Liver (tissue), 7 donors: ENCODE measurements at regions not wholly inside any gene's neighbourhood (a gene's known extent, or its start where the extent isn't known, plus 50 kb on each side); places are given as distances from the start of the nearest gene placed in this dataset.

ENCODE experiments used
- DNase-seq: peaks from one replicate; pipeline ENCODE4 v3.0.0-alpha.2; 2017; ENCODE audit warnings: low spot score
- H3K27ac ChIP-seq, 2 donors: one replicate each; pipeline ENCODE4 v1.7.0; 2013; ENCODE audit warnings: inconsistent platforms in 2 of 2, low read length in 2 of 2, control low read depth in 1 of 2, low read depth in 1 of 2, mild to moderate bottlenecking in 1 of 2
- H3K27me3 ChIP-seq, 4 donors: one replicate each; pipeline versions ENCODE4 v1.6.1 to v1.7.0; 2013; ENCODE audit warnings: low read length in 3 of 4, inconsistent platforms in 1 of 4, mild to moderate bottlenecking in 1 of 4, moderate library complexity in 1 of 4; ENCODE audit not compliant: control insufficient read depth in 4 of 4, insufficient read depth in 4 of 4
- H3K36me3 ChIP-seq, 4 donors: one replicate each; pipeline versions ENCODE4 v1.6.1 to v1.7.0; 2013; ENCODE audit warnings: low read length in 3 of 4, mild to moderate bottlenecking in 3 of 4, low read depth in 1 of 4, moderate library complexity in 1 of 4; ENCODE audit not compliant: control insufficient read depth in 4 of 4, insufficient read depth in 3 of 4
- H3K4me1 ChIP-seq, 4 donors: one replicate each; pipeline versions ENCODE4 v1.6.1 to v1.7.0; 2013; ENCODE audit warnings: low read length in 3 of 4, mild to moderate bottlenecking in 3 of 4, moderate library complexity in 1 of 4; ENCODE audit not compliant: control insufficient read depth in 4 of 4, insufficient read depth in 4 of 4
- H3K4me3 ChIP-seq, 3 donors: one replicate each; pipeline versions ENCODE4 v1.6.1 to v1.7.0; 2013; ENCODE audit warnings: low read length in 3 of 3, control low read depth in 1 of 3, low read depth in 1 of 3, mild to moderate bottlenecking in 1 of 3
- H3K9ac ChIP-seq, 2 donors: one replicate each; pipeline ENCODE4 v1.7.0; 2013; ENCODE audit warnings: low read length in 2 of 2, mild to moderate bottlenecking in 2 of 2, moderate library complexity in 2 of 2, control low read depth in 1 of 2, low read depth in 1 of 2
- H3K9me3 ChIP-seq, 4 donors: one replicate each; pipeline versions ENCODE4 v1.6.1 to v1.7.0; 2013; ENCODE audit warnings: low read length in 3 of 4; ENCODE audit not compliant: control insufficient read depth in 4 of 4
- ATF3 ChIP-seq: IDR thresholded peaks from 2 replicates; pipeline ENCODE4 v1.6.1; 2016; ENCODE audit warnings: antibody characterized with exemption
- FOXA1 ChIP-seq: IDR thresholded peaks from 2 replicates; pipeline ENCODE4 v1.6.1; 2016; ENCODE audit warnings: antibody characterized with exemption
- FOXA2 ChIP-seq: IDR thresholded peaks from 2 replicates; pipeline ENCODE4 v1.6.1; 2016; ENCODE audit warnings: antibody characterized with exemption
- GABPA ChIP-seq, 2 donors: IDR thresholded peaks in 1 of 2; conservative IDR thresholded peaks in 1 of 2; 2 replicates each; pipeline ENCODE4 v1.6.1; 2016; ENCODE audit warnings: antibody characterized with exemption in 2 of 2, mild to moderate bottlenecking in 1 of 2, moderate library complexity in 1 of 2
- HNF4G ChIP-seq: IDR thresholded peaks from 2 replicates; pipeline ENCODE4 v1.6.1; 2016; ENCODE audit warnings: antibody characterized with exemption
- MAX ChIP-seq: IDR thresholded peaks from 2 replicates; pipeline ENCODE4 v1.6.1; 2016; ENCODE audit warnings: antibody characterized with exemption
- NR2F2 ChIP-seq: IDR thresholded peaks from 2 replicates; pipeline ENCODE4 v1.6.1; 2016; ENCODE audit warnings: antibody characterized with exemption
- REST ChIP-seq: IDR thresholded peaks from 2 replicates; pipeline ENCODE4 v1.6.1; 2016; ENCODE audit warnings: antibody characterized with exemption, mild to moderate bottlenecking
- RXRA ChIP-seq, 2 donors: IDR thresholded peaks; 2 replicates each; pipeline ENCODE4 v1.6.1; 2017 to 2018; ENCODE audit warnings: antibody characterized with exemption in 2 of 2, mild to moderate bottlenecking in 1 of 2
- SP1 ChIP-seq: IDR thresholded peaks from 2 replicates; pipeline ENCODE4 v1.6.1; 2018; ENCODE audit warnings: antibody characterized with exemption, mild to moderate bottlenecking
- TAF1 ChIP-seq: conservative IDR thresholded peaks from 2 replicates; pipeline ENCODE4 v1.6.1; 2016; ENCODE audit warnings: antibody characterized with exemption, mild to moderate bottlenecking
- ZBTB33 ChIP-seq: IDR thresholded peaks from 2 replicates; pipeline ENCODE4 v1.6.1; 2016; ENCODE audit warnings: antibody characterized with exemption
- WGBS: extraction: QIAGEN DNeasy Blood & Tissue Kit; methylation state at CpG from one replicate; pipeline ENCODE4 v1.1.7; 2013; 5-methylcytosine and 5-hydroxymethylcytosine counted together
- donor health status: healthy.
- donor health status: healthy.
- donor health status: healthy.
- donor health status: healthy.

- no peak for DNase-seq
- Histone ChIP-seq H3K27me3 (no peaks in the 10 kb centered on the region), H3K27ac (no peak overlapping the region), H3K9me3 (no peaks in the 10 kb centered on the region), H3K4me1 (no peaks in the 10 kb centered on the region), H3K36me3 (no peaks in the 10 kb centered on the region), H3K9ac (no peak overlapping the region), H3K4me3 (no peak overlapping the region)
- WGBS: 86% methylated on average over 3 of the region's 3 CpGs
- no peak for TF ChIP-seq TAF1
Measured at GRCh38 chr6:140289186-140289585, 914.7 kb upstream of the CITED2 start.

- Histone ChIP-seq H3K4me1 (peaks cover 0 to 5% (median 0%) of the 10 kb centered on the region in 4 donors), H3K9me3 (no peaks in the 10 kb centered on the region), H3K27me3 (no peaks in the 10 kb centered on the region), H3K27ac (no peak overlapping the region), H3K9ac (no peak overlapping the region), H3K4me3 (no peak overlapping the region), H3K36me3 (no peaks in the 10 kb centered on the region)
- 96% methylated on average over 1 of the region's 1 CpG for WGBS
- TF ChIP-seq ATF3 (no peak), FOXA1 (no peak), ZBTB33 (no peak), TAF1 (no peak), NR2F2 (no peak), RXRA (IDR thresholded peaks at IDR 0.05) (no peak), GABPA (IDR thresholded peaks at IDR 0.05 in 1 of 2, conservative IDR thresholded peaks at IDR 0.05 in 1 of 2) (no peak), HNF4G (no peak), FOXA2 (no peak), REST (no peak)
- no peak for DNase-seq
Measured at GRCh38 chr6:140285998-140286690, 911.7 kb upstream of the CITED2 start.

GRCh38 chr6:140285471-140285870 is 911.0 kb upstream of the CITED2 start:
- DNase-seq: no peak
- Histone ChIP-seq H3K9ac (no peak overlapping the region), H3K27me3 (no peaks in the 10 kb centered on the region), H3K9me3 (no peaks in the 10 kb centered on the region), H3K36me3 (no peaks in the 10 kb centered on the region), H3K4me3 (no peak overlapping the region), H3K27ac (no peak overlapping the region), H3K4me1 (peaks cover 0 to 5% (median 0%) of the 10 kb centered on the region in 4 donors)
- WGBS: 82% methylated on average over 2 of the region's 2 CpGs
- no peak for TF ChIP-seq MAX
- no peak for TF ChIP-seq REST
- TF ChIP-seq SP1: no peak
